ENCODE measurements at regions not wholly inside any gene's neighbourhood (a gene's known extent, or its start where the extent isn't known, plus 50 kb on each side); places are given as distances from the start of the nearest gene placed in this dataset.

GRCh38 chr3:194740859-194741491, 55.3 kb downstream of the FAM43A start:
- no peak overlapping the region for H2AFZ ChIP-seq (ENCODE audit: low read depth, low read length)

GRCh38 chr3:194741916-194742315, 56.2 kb downstream of the FAM43A start:
- H2AFZ ChIP-seq (ENCODE audit: low read depth, low read length), result no peak overlapping the region
- H3K4me2 ChIP-seq (ENCODE audit: low read length), result no peak overlapping the region
- H3K9ac ChIP-seq (ENCODE audit: low read length), result no peak overlapping the region
- no peaks in the 10 kb centered on the region for H3K9me3 ChIP-seq (ENCODE audit: low read length)
- H3K79me2 ChIP-seq (replicated peaks; ENCODE audit: insufficient read depth, low read length), result no peaks in the 10 kb centered on the region
- H4K20me1 ChIP-seq (ENCODE audit: insufficient read depth), result no peaks in the 10 kb centered on the region
- no peak overlapping the region for H3K4me3 ChIP-seq (ENCODE audit: low read length)
- no peaks in the 10 kb centered on the region for H3K36me3 ChIP-seq (ENCODE audit: insufficient read depth, low read length)
- H3K9me2 ChIP-seq (ENCODE audit: insufficient read depth, low read length), result no peaks in the 10 kb centered on the region
- peaks cover 7% of the 10 kb centered on the region for H3K27me3 ChIP-seq (ENCODE audit: insufficient read depth, low read depth, low read length)
- H3K27ac ChIP-seq (ENCODE audit: low read length), result no peak overlapping the region
- H3F3A ChIP-seq (ENCODE audit: insufficient read depth, low read length, poor library complexity, severe bottlenecking), result no peaks in the 10 kb centered on the region
- TF ChIP-seq EZH2 (IDR thresholded peaks at IDR 0.05; ENCODE audit: borderline replicate concordance, insufficient read depth, low read length, poor library complexity, severe bottlenecking), result no peak
- TF ChIP-seq CTCF (IDR thresholded peaks at IDR 0.05; ENCODE audit: poor library complexity, severe bottlenecking), result no peak
- TF ChIP-seq REST (IDR thresholded peaks at IDR 0.05; ENCODE audit: borderline replicate concordance), result no peak
- no peak for TF ChIP-seq SMC3 (conservative IDR thresholded peaks at IDR 0.05; ENCODE audit: poor library complexity)
- TF ChIP-seq POLR2AphosphoS5 (IDR thresholded peaks at IDR 0.05), result no peak
- TF ChIP-seq TAF1 (IDR thresholded peaks at IDR 0.05; ENCODE audit: low read depth), result no peak

More at GRCh38 chr3:194740859-194741491, 55.3 kb downstream of the FAM43A start:
- Histone ChIP-seq H3K9ac (ENCODE audit: low read length) (no peak overlapping the region), H3K79me2 (replicated peaks; ENCODE audit: insufficient read depth, low read length) (no peaks in the 10 kb centered on the region), H3K4me2 (ENCODE audit: low read length) (no peak overlapping the region), H3K9me2 (ENCODE audit: insufficient read depth, low read length) (no peaks in the 10 kb centered on the region), H3K9me3 (ENCODE audit: low read length) (no peaks in the 10 kb centered on the region), H3K4me3 (ENCODE audit: low read length) (no peak overlapping the region), H3K27ac (ENCODE audit: low read length) (no peak overlapping the region), H3K36me3 (ENCODE audit: insufficient read depth, low read length) (no peaks in the 10 kb centered on the region), H3K27me3 (ENCODE audit: insufficient read depth, low read depth, low read length) (peaks cover 11% of the 10 kb centered on the region), H4K20me1 (ENCODE audit: insufficient read depth) (no peaks in the 10 kb centered on the region), H3F3A (ENCODE audit: insufficient read depth, low read length, poor library complexity, severe bottlenecking) (no peaks in the 10 kb centered on the region)
- TF ChIP-seq SMC3 (conservative IDR thresholded peaks at IDR 0.05; ENCODE audit: poor library complexity) (no peak), MXI1 (conservative IDR thresholded peaks at IDR 0.05; ENCODE audit: poor library complexity, severe bottlenecking) (no peak), EP300 (conservative IDR thresholded peaks at IDR 0.05; ENCODE audit: poor library complexity, severe bottlenecking) (no peak), RAD21 (conservative IDR thresholded peaks at IDR 0.05) (no peak), POLR2AphosphoS5 (IDR thresholded peaks at IDR 0.05) (no peak), EZH2 (IDR thresholded peaks at IDR 0.05; ENCODE audit: borderline replicate concordance, insufficient read depth, low read length, poor library complexity, severe bottlenecking) (no peak), CTCF (IDR thresholded peaks at IDR 0.05; ENCODE audit: poor library complexity, severe bottlenecking) (no peak), REST (IDR thresholded peaks at IDR 0.05; ENCODE audit: borderline replicate concordance) (no peak), TAF1 (IDR thresholded peaks at IDR 0.05; ENCODE audit: low read depth) (no peak)
